Activated T-cell treated with anti-CD3 and anti-CD28 coated beads, Interleukin-2, amount 50 U/mL, for 1 hour (primary cell): ENCODE measurements at regions not wholly inside any gene's neighbourhood (a gene's known extent, or its start where the extent isn't known, plus 50 kb on each side); places are given as distances from the start of the nearest gene placed in this dataset.

Experiments
- DNase-seq: peaks from one replicate; pipeline ENCODE4 v3.0.0-alpha.2; 2020

- no peak for DNase-seq
These were observed 136.2 kb downstream of the CCT6B start for GRCh38 chr17:34825102-34825501.

DNA sequence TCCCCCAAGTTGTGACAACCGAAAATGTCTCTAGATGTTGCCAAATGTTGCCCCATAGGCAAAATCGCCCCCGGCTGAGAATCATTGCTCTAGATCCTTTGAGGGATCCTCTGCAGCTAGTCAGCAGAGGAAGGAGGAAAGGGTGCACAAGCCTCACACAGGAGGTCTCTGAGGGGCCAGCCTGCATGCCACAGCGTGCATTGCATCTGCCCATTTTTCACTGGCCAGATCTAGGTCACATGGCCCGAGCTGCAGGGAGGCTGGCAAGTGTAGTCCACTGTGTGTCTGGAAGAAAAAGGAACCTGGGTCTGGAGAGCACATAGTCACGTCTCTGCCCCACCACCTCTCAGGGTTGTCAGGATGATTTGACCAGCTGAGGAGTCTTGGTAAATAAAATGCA lies 138.2 kb downstream of the CCT6B start:
- DNase-seq: no peak

DNA sequence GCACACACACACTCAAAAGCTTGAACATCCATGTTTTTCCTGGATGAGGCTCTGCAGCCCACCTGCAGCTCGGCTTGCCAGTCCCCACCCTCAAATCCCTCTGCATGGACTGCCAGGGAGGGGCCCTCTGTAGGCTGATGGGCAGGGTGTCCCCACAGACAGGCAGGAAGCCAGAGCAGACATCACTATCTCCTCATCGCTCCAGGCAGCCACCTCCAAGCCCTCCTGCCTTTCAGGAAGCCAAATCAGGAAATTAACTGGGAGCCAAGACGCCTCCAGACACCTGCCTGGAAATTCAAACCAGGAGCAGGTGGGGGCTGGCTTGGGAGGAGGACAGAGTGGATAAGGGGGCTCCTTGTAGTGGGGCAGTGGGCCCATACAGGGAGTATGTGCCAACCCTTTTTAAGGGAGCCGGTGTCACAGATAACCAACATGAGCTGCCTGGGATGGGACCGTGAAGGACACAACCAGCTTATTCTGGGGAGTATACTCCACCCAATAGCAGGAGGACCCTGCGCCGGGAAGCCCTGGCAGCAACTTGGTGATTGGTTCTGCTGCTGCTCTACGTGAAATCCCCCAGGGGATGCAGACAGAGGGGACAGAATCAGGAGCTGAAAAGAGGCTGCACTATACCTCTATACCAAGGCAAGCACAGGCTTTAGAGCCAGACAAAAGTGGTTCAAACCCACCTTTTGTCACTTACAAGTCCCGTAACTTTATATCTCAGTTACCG lies 139.1 kb downstream of the CCT6B start:
- no peak for DNase-seq

GRCh38 chr17:34820922-34821321 lies 140.3 kb downstream of the CCT6B start:
- DNase-seq: no peak

- no peak for DNase-seq
These were observed 140.9 kb downstream of the CCT6B start for GRCh38 chr17:34820248-34820801.

- no peak for DNase-seq
These were observed 143.8 kb downstream of the CCT6B start for GRCh38 chr17:34817252-34818035.

DNA sequence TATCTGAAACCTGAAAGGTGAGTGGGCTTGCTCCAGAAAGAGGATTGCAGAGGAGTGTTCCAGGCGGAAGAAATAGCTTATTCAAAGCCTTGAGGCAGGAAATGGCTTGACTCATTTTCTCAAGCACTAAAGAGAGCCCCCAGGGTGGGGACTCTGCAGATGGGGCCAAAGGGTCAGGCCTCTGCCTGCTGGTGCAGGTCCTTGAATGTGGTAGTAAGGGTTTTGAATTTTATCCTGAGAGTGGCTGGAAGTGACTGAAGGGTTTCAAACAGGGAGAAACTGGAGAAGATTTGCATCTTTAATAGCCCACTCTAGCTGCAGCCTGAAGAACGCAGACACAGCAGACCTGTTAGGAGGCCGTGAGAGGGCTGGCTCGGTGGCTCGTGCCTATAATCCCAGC lies 144.4 kb downstream of the CCT6B start:
- DNase-seq: no peak

DNA sequence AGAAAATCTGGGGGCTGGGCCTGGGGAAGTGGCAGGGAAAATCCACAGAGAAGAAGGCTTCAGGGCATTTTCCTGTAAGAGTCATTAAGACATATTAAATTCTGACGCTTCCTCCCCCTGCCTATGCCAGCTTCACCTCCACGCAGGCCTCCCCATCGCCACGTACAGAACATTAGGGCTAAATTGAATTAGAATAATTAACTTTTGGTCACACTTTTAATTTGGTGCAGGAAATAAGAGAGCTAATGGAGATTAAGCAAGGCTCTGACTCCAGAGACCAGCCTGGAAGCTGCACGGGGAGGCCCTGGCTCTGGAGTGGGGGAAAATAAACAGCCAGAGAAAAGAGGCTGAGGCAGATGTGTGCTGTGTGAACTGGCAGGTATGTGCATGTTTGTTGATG lies 148.0 kb downstream of the CCT6B start:
- DNase-seq: no peak

DNA sequence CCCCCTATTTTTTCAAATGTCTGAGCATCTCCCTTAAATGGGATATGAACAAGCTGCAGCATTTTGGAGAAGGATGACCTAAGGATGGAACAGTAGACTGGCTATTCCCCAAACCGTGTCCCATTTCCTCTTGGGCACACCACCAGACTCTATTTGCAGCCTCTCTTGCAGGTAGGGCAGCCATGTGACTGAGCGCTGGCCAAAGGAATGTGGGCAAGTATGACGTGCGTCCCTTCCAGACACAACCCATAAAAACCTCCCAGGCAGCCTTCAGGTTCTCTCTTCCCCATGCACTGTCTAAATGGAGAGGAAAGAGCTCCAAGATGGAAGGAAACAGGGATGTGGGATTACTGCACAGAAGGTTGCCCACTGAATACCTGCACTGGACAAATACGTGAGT lies 149.7 kb downstream of the CCT6B start:
- DNase-seq: no peak

- DNase-seq: no peak
These were observed 160.6 kb downstream of the CCT6B start for GRCh38 chr17:34800661-34801060.

DNA sequence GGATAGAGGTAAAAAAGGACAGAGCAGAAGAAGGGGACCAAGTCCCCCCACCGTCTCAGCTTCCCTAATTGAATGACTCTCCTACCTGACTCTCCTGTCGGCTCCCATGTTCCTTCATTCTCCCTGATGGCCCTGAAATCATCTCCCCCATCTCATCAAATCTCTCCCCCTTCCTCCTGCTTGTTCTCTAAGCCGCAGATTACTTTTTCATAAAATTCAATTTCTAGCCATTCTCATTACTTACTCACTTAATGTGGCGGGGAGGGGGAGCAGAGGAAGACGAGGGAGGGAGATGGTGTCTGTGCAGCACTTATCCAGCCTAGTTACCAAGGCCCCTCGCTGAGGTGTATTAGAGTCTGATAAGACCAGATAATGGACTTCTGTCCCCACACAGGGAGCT lies 161.5 kb downstream of the CCT6B start:
- DNase-seq: no peak

GRCh38 chr17:34798581-34798980 lies 162.7 kb downstream of the CCT6B start:
- DNase-seq: no peak

GRCh38 chr17:34797720-34798119 lies 163.5 kb downstream of the CCT6B start:
- peak; percentile 21 for DNase-seq

GRCh38 chr17:34793231-34793908 lies 167.9 kb downstream of the CCT6B start:
- no peak for DNase-seq

DNA sequence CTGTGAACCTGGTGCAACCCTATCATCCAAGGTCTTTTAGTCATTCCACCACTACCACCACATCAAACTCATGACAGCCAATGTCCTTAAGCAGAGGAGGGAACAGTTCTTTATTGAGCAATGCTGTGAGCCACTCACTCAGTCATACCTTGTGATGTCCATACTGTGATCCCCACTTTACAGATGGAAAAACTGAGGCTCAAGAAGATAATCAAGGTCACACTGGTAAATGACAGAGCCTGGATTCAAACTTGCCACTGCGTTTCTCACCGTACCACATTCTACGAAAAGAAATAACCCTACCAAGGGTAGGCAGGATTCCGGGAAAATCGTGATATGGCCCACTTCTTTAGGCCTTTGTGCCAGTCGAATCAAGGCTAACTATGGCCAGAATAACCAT lies 172.6 kb downstream of the CCT6B start:
- DNase-seq: no peak

- DNase-seq: no peak
These were observed 176.7 kb downstream of the CCT6B start for GRCh38 chr17:34784526-34784925.

- DNase-seq: no peak
These were observed 179.0 kb downstream of the CCT6B start for GRCh38 chr17:34782271-34782670.

GRCh38 chr17:34781571-34782108 lies 179.6 kb downstream of the CCT6B start:
- no peak for DNase-seq

DNA sequence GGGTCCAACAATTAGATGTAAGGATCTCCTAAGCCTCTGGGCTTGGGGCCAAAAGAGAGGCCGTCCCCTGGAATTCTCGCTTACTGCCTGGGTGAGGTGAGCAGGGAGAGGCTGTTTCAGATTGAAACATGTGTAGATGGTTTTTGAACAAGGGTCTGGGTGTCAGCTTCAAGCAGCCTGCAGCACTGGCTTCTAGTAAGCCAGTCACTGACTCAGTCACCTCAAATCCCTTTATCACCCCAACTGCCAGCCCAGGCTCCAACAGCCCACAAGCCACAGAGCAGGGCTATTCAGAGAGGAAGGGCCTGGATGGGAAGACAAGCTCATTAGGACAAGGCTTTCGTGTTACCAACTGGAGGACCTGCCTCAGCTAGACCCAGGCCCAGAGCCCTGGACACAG lies 180.2 kb downstream of the CCT6B start:
- no peak for DNase-seq

- DNase-seq: no peak
These were observed 180.8 kb downstream of the CCT6B start for GRCh38 chr17:34780438-34780837.

DNA sequence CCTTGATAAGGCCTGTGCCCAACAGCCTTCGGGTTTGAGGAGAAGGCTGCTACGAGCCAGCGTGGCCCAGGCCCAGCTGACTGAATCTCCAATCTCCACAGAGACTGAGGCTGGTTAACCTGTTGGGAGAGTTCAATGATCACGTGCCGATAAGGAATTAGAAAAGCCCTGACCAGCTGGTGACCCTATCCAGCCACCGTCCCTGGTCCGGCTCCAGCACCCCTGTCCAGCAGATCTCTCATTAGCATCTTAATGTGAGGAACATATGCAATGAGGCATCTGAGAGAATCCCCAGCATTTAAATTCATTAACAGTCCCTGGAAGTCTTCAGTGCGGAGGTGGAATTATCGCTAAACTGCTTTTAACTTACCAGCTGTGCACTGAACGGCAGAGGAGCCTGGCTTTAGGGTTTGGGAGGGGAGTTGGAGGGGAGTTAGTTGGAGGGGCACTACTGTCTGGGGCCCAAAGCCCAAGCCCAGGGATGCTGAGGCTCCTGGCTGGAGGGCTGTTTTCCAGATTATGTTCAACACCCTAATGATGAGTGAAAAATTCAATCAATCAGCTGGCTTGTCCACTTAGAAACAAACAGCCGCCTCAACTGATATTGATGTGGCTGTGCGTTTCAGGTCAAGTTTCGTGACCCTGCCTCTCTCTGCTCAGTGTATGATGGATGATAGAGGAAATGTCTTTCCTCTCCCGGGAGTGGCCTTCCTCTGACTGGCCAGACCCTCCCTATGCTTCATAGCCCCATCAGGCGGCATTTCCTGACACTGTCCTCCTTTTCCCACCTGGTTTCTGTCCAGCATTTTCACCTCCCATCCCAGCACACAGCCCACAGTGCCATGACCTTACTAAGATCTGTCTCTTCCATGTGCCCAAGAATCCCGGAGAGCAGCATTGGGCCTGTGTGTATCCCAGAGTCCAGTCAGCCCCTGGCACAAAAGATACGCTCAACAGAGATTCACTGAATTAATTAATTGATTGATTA lies 184.5 kb downstream of the CCT6B start:
- no peak for DNase-seq

- no peak for DNase-seq
These were observed 188.2 kb downstream of the CCT6B start for GRCh38 chr17:34773036-34773435.
